Activated CD8-positive, alpha-beta T cell treated with anti-CD3 and anti-CD28 coated beads, Interleukin-2, amount 10 ng/mL, durations not matched to agents 7 days and 5 days (primary cell): ENCODE measurements at regions not wholly inside any gene's neighbourhood (a gene's known extent, or its start where the extent isn't known, plus 50 kb on each side); places are given as distances from the start of the nearest gene placed in this dataset.

Experiments used
- ATAC-seq: fragments of 150-1000 bp; cut with Tn5 transposase; one replicate; pipeline ENCODE4 v1.10.0; 2021; ENCODE audit warnings: moderate library complexity
- CTCF ChIA-PET: fragments of 350-600 bp; sonication (Branson Sonifier 250); formaldehyde crosslinking; loops from one replicate; lab custom pipeline; 2021; ENCODE audit warnings: antibody characterized with exemption; lab: Charles Lee
- POLR2A ChIA-PET: fragments of 350-600 bp; sonication (Branson Sonifier 250); formaldehyde crosslinking; loops from one replicate; lab custom pipeline; 2021; ENCODE audit warnings: antibody characterized with exemption; lab: Charles Lee
- DNase-seq: peaks from one replicate; pipeline ENCODE4 v3.0.0-alpha.2; 2020
- H3K27ac Mint-ChIP-seq: one replicate; pipeline ENCODE4 v1.8.0; 2021; ENCODE audit warnings: mild to moderate bottlenecking, mixed read lengths
- H3K27me3 Mint-ChIP-seq: one replicate; pipeline ENCODE4 v1.8.0; 2021; ENCODE audit warnings: low read depth, mixed read lengths
- H3K36me3 Mint-ChIP-seq: one replicate; pipeline ENCODE4 v1.8.0; 2021; ENCODE audit warnings: low read depth, mixed read lengths
- H3K4me1 Mint-ChIP-seq: one replicate; pipeline ENCODE4 v1.8.0; 2021; ENCODE audit warnings: low read depth, mixed read lengths
- H3K4me3 Mint-ChIP-seq: one replicate; pipeline ENCODE4 v1.8.0; 2021; ENCODE audit warnings: mild to moderate bottlenecking, mixed read lengths
- H3K9me3 Mint-ChIP-seq: one replicate; pipeline ENCODE4 v1.8.0; 2022; ENCODE audit warnings: mixed read lengths; ENCODE audit not compliant: insufficient read depth

- CTCF ChIA-PET: no interaction called here
- Mint-ChIP-seq H3K36me3 (no peaks in the 10 kb centered on the region), H3K4me1 (no peaks in the 10 kb centered on the region), H3K9me3 (peaks cover 11% of the 10 kb centered on the region), H3K4me3 (no peak overlapping the region), H3K27me3 (no peaks in the 10 kb centered on the region), H3K27ac (no peak overlapping the region)
- DNase-seq: no peak
- ATAC-seq: no peak
- POLR2A ChIA-PET: no interaction called here
Observed at GRCh38 chr5:104198156-104198555, 635.6 kb upstream of the NUDT12 start.

- Mint-ChIP-seq H3K9me3 (peaks cover 17% of the 10 kb centered on the region), H3K36me3 (no peaks in the 10 kb centered on the region), H3K27me3 (no peaks in the 10 kb centered on the region), H3K4me1 (no peaks in the 10 kb centered on the region), H3K4me3 (no peak overlapping the region), H3K27ac (no peak overlapping the region)
- ATAC-seq (no peak), DNase-seq (no peak)
- ChIA-PET POLR2A (no interaction called here), CTCF (no interaction called here)
Observed at GRCh38 chr5:104189909-104190308, 627.3 kb upstream of the NUDT12 start.

- H3K27me3 Mint-ChIP-seq: no peaks in the 10 kb centered on the region
- CTCF ChIA-PET: no interaction called here
- DNase-seq (no peak), ATAC-seq (no peak)
- H3K27ac Mint-ChIP-seq: no peak overlapping the region
- H3K36me3 Mint-ChIP-seq: no peaks in the 10 kb centered on the region
- peaks cover 18% of the 10 kb centered on the region for H3K9me3 Mint-ChIP-seq
- no peak overlapping the region for H3K4me3 Mint-ChIP-seq
- POLR2A ChIA-PET: no interaction called here
- no peaks in the 10 kb centered on the region for H3K4me1 Mint-ChIP-seq
Observed at GRCh38 chr5:104189031-104189430, 626.4 kb upstream of the NUDT12 start.

DNA sequence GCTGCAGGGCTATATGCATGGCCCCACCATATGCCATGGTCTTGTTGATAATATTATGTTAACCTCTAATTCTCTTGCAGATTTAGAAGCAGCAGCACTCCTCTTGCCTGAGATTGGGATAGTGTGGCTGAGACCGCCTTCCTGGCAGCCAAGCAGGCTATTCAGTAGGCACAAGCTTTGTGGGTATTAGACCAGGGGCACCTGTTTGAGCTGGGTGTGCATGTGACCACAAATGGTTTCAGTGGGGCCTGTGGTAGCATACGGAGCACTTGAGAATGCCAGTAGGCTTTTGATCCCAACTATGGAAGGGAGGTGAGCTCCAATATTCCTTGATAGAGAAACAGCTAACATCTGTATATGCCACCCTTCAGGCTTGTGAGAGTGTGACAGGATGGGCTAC, 625.1 kb upstream of the NUDT12 start:
- H3K4me1 Mint-ChIP-seq: no peaks in the 10 kb centered on the region
- ChIA-PET CTCF (no interaction called here), POLR2A (no interaction called here)
- no peaks in the 10 kb centered on the region for H3K36me3 Mint-ChIP-seq
- no peak overlapping the region for H3K4me3 Mint-ChIP-seq
- no peak for DNase-seq
- no peaks in the 10 kb centered on the region for H3K27me3 Mint-ChIP-seq
- no peak overlapping the region for H3K27ac Mint-ChIP-seq
- no peak for ATAC-seq
- H3K9me3 Mint-ChIP-seq: peaks cover 18% of the 10 kb centered on the region

- H3K9me3 Mint-ChIP-seq: peaks cover 18% of the 10 kb centered on the region
- H3K27ac Mint-ChIP-seq: no peak overlapping the region
- H3K4me1 Mint-ChIP-seq: no peaks in the 10 kb centered on the region
- ChIA-PET POLR2A (no interaction called here), CTCF (no interaction called here)
- ATAC-seq: no peak
- DNase-seq: no peak
- H3K4me3 Mint-ChIP-seq: no peak overlapping the region
- H3K27me3 Mint-ChIP-seq: no peaks in the 10 kb centered on the region
- H3K36me3 Mint-ChIP-seq: no peaks in the 10 kb centered on the region
Observed at GRCh38 chr5:104186510-104186909, 623.9 kb upstream of the NUDT12 start.

- Mint-ChIP-seq H3K27ac (no peak overlapping the region), H3K9me3 (peaks cover 22% of the 10 kb centered on the region), H3K4me3 (no peak overlapping the region), H3K27me3 (no peaks in the 10 kb centered on the region), H3K4me1 (no peaks in the 10 kb centered on the region), H3K36me3 (no peaks in the 10 kb centered on the region)
- DNase-seq (no peak), ATAC-seq (no peak)
- CTCF ChIA-PET: no interaction called here
- POLR2A ChIA-PET: no interaction called here
Observed at GRCh38 chr5:104186100-104186499, 623.5 kb upstream of the NUDT12 start.

GRCh38 chr5:104184264-104184663, 621.7 kb upstream of the NUDT12 start:
- peaks cover 34% of the 10 kb centered on the region for H3K9me3 Mint-ChIP-seq
- H3K27ac Mint-ChIP-seq: no peak overlapping the region
- H3K27me3 Mint-ChIP-seq: no peaks in the 10 kb centered on the region
- no peak for DNase-seq
- H3K4me3 Mint-ChIP-seq: no peak overlapping the region
- no peak for ATAC-seq
- ChIA-PET CTCF (no interaction called here), POLR2A (no interaction called here)
- no peaks in the 10 kb centered on the region for H3K36me3 Mint-ChIP-seq
- no peaks in the 10 kb centered on the region for H3K4me1 Mint-ChIP-seq

DNA sequence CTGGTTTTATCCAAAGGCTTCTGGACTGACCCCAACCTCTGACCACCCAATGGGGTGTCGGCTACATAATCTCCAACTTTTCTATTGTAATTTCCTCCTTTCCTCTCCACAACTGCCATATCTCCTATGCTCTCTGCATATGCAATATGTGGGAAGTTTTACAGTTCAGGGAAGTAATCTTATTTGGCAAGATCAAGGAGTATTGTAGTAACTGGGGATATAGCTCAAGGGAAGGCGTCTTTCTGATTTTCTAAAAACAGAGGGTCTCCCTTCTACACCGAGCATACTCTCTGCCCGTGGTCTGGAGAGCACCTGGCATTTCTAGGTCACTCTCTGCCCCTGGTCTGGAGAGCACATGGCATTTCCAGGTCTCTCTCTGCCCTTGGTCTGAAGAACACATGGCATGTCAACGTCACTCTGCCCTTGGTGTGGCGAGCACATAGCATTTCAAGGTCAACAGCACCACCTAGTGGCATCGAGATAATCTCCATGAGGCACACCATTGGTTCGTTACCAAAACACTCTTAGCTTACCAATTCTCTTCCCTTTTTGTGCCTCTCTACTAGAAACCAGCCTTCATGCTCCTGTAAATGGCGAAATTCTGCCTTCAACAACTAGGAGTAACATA, 616.4 kb upstream of the NUDT12 start:
- Mint-ChIP-seq H3K9me3 (peaks cover 18% of the 10 kb centered on the region), H3K27me3 (no peaks in the 10 kb centered on the region), H3K4me1 (no peaks in the 10 kb centered on the region), H3K27ac (no peak overlapping the region), H3K4me3 (no peak overlapping the region), H3K36me3 (no peaks in the 10 kb centered on the region)
- peak; percentile 22 for DNase-seq
- ATAC-seq: no peak
- POLR2A ChIA-PET: no interaction called here
- CTCF ChIA-PET: no interaction called here

GRCh38 chr5:104178066-104178465, 615.5 kb upstream of the NUDT12 start:
- ChIA-PET POLR2A (no interaction called here), CTCF (no interaction called here)
- no peaks in the 10 kb centered on the region for H3K36me3 Mint-ChIP-seq
- DNase-seq (no peak), ATAC-seq (no peak)
- no peaks in the 10 kb centered on the region for H3K27me3 Mint-ChIP-seq
- no peaks in the 10 kb centered on the region for H3K4me1 Mint-ChIP-seq
- H3K4me3 Mint-ChIP-seq: no peak overlapping the region
- H3K27ac Mint-ChIP-seq: no peak overlapping the region
- H3K9me3 Mint-ChIP-seq: peaks cover 18% of the 10 kb centered on the region

DNA sequence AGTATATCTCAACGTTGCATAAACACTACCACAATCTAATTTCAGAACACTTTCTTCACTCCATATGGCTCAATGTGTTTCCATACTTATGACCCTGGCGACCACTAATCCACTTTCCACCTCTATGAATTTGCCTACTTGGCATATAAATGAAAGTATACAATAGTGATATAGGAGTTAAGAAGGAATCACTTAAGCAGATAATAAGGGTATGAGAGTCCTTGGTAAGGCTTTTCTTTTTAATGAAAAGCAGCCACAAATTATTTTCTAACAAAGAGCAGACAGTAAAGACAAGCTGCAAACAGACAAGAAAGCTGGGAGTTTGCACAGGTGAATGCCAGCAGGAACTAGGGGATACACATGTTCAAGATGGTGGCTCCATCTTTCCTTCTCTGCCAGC, 615.1 kb upstream of the NUDT12 start:
- H3K36me3 Mint-ChIP-seq: no peaks in the 10 kb centered on the region
- ChIA-PET CTCF (no interaction called here), POLR2A (no interaction called here)
- no peak overlapping the region for H3K27ac Mint-ChIP-seq
- H3K9me3 Mint-ChIP-seq: peaks cover 18% of the 10 kb centered on the region
- no peak overlapping the region for H3K4me3 Mint-ChIP-seq
- no peaks in the 10 kb centered on the region for H3K27me3 Mint-ChIP-seq
- DNase-seq (no peak), ATAC-seq (no peak)
- H3K4me1 Mint-ChIP-seq: no peaks in the 10 kb centered on the region

DNA sequence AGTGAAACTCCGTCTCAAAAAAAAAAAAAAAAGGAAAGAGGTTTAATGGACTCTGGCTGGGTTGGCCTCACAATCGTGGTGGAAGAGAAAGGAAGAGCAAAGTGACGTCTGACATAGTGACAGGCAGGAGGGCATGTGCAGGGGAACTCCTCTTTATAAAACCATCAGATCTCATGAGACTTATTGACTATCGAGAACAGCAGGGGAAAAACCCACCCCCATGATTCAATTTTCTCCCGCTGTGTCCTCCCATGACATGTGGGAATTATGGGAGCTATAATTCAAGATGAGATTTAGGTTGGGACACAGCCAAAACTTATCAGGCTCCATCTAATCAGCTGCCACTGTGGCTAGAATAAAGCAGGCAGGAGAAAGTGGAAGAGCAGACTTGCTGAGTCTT, 610.4 kb upstream of the NUDT12 start:
- Mint-ChIP-seq H3K36me3 (no peaks in the 10 kb centered on the region), H3K27ac (no peak overlapping the region), H3K4me1 (no peaks in the 10 kb centered on the region), H3K9me3 (no peaks in the 10 kb centered on the region), H3K27me3 (no peaks in the 10 kb centered on the region), H3K4me3 (no peak overlapping the region)
- ChIA-PET POLR2A (no interaction called here), CTCF (no interaction called here)
- ATAC-seq: no peak
- DNase-seq: no peak

- ATAC-seq (no peak), DNase-seq (no peak)
- Mint-ChIP-seq H3K4me3 (no peak overlapping the region), H3K9me3 (no peaks in the 10 kb centered on the region), H3K36me3 (no peaks in the 10 kb centered on the region), H3K27ac (no peak overlapping the region), H3K4me1 (no peaks in the 10 kb centered on the region), H3K27me3 (no peaks in the 10 kb centered on the region)
- ChIA-PET POLR2A (no interaction called here), CTCF (no interaction called here)
Observed at GRCh38 chr5:104171958-104172690, 609.5 kb upstream of the NUDT12 start.

GRCh38 chr5:104170926-104171325, 608.3 kb upstream of the NUDT12 start:
- POLR2A ChIA-PET: no interaction called here

More at GRCh38 chr5:104170926-104171325, 608.3 kb upstream of the NUDT12 start:
- no peak for ATAC-seq
- CTCF ChIA-PET: no interaction called here
- H3K9me3 Mint-ChIP-seq: no peaks in the 10 kb centered on the region
- no peaks in the 10 kb centered on the region for H3K27me3 Mint-ChIP-seq
- no peaks in the 10 kb centered on the region for H3K4me1 Mint-ChIP-seq
- no peak overlapping the region for H3K27ac Mint-ChIP-seq
- H3K36me3 Mint-ChIP-seq: no peaks in the 10 kb centered on the region
- no peak overlapping the region for H3K4me3 Mint-ChIP-seq
- DNase-seq: no peak
